ENCODE measurements at regions not wholly inside any gene's neighbourhood (a gene's known extent, or its start where the extent isn't known, plus 50 kb on each side); places are given as distances from the start of the nearest gene placed in this dataset.

DNA sequence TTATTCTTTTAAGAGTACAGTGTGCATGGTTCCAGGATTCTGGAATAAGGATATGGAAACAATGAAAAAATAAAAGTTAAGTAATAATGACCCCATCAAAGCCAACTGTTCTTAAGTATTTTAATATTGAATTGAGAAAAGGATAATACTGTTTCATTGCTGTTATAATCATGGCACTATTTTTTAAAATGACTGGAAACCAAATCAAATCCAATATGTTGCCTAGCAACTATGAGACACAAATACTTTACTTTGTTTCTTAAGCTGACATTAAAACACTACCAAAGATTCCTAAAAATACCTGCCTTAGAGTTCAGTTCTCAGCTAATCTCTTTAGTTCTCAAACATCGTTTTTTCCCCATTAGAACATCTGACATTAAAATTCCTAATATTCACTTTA, 66.4 kb upstream of the OTOGL start:
- TF ChIP-seq ARNTL (CRISPR knock-in tag; IDR thresholded peaks at IDR 0.05; ENCODE audit: borderline replicate concordance, low read depth) (no peak), RARB (CRISPR knock-in tag; IDR thresholded peaks at IDR 0.05) (no peak), TCF4 (CRISPR knock-in tag; IDR thresholded peaks at IDR 0.05; ENCODE audit: borderline replicate concordance) (no peak), PPARA (CRISPR knock-in tag; IDR thresholded peaks at IDR 0.05; ENCODE audit: borderline replicate concordance) (no peak), ZFP30 (CRISPR knock-in tag; IDR thresholded peaks at IDR 0.05) (no peak), CSDC2 (CRISPR knock-in tag; IDR thresholded peaks at IDR 0.05) (no peak)
- TF ChIP-seq, protein P1, sequence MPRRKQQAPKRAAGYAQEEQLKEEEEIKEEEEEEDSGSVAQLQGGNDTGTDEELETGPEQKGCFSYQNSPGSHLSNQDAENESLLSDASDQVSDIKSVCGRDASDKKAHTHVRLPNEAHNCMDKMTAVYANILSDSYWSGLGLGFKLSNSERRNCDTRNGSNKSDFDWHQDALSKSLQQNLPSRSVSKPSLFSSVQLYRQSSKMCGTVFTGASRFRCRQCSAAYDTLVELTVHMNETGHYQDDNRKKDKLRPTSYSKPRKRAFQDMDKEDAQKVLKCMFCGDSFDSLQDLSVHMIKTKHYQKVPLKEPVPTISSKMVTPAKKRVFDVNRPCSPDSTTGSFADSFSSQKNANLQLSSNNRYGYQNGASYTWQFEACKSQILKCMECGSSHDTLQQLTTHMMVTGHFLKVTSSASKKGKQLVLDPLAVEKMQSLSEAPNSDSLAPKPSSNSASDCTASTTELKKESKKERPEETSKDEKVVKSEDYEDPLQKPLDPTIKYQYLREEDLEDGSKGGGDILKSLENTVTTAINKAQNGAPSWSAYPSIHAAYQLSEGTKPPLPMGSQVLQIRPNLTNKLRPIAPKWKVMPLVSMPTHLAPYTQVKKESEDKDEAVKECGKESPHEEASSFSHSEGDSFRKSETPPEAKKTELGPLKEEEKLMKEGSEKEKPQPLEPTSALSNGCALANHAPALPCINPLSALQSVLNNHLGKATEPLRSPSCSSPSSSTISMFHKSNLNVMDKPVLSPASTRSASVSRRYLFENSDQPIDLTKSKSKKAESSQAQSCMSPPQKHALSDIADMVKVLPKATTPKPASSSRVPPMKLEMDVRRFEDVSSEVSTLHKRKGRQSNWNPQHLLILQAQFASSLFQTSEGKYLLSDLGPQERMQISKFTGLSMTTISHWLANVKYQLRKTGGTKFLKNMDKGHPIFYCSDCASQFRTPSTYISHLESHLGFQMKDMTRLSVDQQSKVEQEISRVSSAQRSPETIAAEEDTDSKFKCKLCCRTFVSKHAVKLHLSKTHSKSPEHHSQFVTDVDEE (CRISPR knock-in tag; IDR thresholded peaks at IDR 0.05), result no peak
- TF ChIP-seq, protein P2, sequence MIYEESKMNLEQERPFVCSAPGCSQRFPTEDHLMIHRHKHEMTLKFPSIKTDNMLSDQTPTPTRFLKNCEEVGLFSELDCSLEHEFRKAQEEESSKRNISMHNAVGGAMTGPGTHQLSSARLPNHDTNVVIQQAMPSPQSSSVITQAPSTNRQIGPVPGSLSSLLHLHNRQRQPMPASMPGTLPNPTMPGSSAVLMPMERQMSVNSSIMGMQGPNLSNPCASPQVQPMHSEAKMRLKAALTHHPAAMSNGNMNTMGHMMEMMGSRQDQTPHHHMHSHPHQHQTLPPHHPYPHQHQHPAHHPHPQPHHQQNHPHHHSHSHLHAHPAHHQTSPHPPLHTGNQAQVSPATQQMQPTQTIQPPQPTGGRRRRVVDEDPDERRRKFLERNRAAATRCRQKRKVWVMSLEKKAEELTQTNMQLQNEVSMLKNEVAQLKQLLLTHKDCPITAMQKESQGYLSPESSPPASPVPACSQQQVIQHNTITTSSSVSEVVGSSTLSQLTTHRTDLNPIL (CRISPR knock-in tag; IDR thresholded peaks at IDR 0.05; ENCODE audit: low read depth), result no peak
- TF ChIP-seq, protein P3, sequence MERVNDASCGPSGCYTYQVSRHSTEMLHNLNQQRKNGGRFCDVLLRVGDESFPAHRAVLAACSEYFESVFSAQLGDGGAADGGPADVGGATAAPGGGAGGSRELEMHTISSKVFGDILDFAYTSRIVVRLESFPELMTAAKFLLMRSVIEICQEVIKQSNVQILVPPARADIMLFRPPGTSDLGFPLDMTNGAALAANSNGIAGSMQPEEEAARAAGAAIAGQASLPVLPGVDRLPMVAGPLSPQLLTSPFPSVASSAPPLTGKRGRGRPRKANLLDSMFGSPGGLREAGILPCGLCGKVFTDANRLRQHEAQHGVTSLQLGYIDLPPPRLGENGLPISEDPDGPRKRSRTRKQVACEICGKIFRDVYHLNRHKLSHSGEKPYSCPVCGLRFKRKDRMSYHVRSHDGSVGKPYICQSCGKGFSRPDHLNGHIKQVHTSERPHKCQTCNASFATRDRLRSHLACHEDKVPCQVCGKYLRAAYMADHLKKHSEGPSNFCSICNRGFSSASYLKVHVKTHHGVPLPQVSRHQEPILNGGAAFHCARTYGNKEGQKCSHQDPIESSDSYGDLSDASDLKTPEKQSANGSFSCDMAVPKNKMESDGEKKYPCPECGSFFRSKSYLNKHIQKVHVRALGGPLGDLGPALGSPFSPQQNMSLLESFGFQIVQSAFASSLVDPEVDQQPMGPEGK (CRISPR knock-in tag; IDR thresholded peaks at IDR 0.05; ENCODE audit: borderline replicate concordance), result no peak

All from SK-N-SH treated with all-trans-retinoic acid at 6 μM for 48 hours (cell line).